ENCODE measurements at regions not wholly inside any gene's neighbourhood (a gene's known extent, or its start where the extent isn't known, plus 50 kb on each side); places are given as distances from the start of the nearest gene placed in this dataset.
A peak's percentile ranks its signal among the peaks of the same experiment; 100 is the strongest.

- intact Hi-C loops (cut with DNase I), result no loop called here
- Histone ChIP-seq H3K27ac (no peak overlapping the region), H3K4me3 (no peak overlapping the region), H3K36me3 (no peaks in the 10 kb centered on the region), H3K4me1 (no peaks in the 10 kb centered on the region), H3K9me3 (no peaks in the 10 kb centered on the region), H3K27me3 (no peaks in the 10 kb centered on the region)
- no peak for DNase-seq (ENCODE audit: extremely low spot score in 2 of 2)
- no peak for TF ChIP-seq POLR2AphosphoS5 (IDR thresholded peaks at IDR 0.05; ENCODE audit: insufficient read depth in 1 of 2, low read depth in 1 of 2)
Observed at GRCh38 chr2:213202011-213202410, 50.6 kb upstream of the IKZF2 start.

- H3K4me1 ChIP-seq, result no peaks in the 10 kb centered on the region
- TF ChIP-seq POLR2AphosphoS5 (IDR thresholded peaks at IDR 0.05; ENCODE audit: insufficient read depth in 1 of 2, low read depth in 1 of 2), result no peak
- no peaks in the 10 kb centered on the region for H3K27me3 ChIP-seq
- DNase-seq (ENCODE audit: extremely low spot score in 2 of 2), result no peak
- H3K27ac ChIP-seq, result no peak overlapping the region
- no peak overlapping the region for H3K4me3 ChIP-seq
- H3K36me3 ChIP-seq, result no peaks in the 10 kb centered on the region
- H3K9me3 ChIP-seq, result no peaks in the 10 kb centered on the region
- intact Hi-C loops (cut with DNase I), result no loop called here
Observed at GRCh38 chr2:213205944-213206343, 54.5 kb upstream of the IKZF2 start.

- Histone ChIP-seq H3K36me3 (no peaks in the 10 kb centered on the region), H3K27ac (no peak overlapping the region), H3K4me1 (peaks cover 18% of the 10 kb centered on the region), H3K27me3 (no peaks in the 10 kb centered on the region), H3K9me3 (no peaks in the 10 kb centered on the region), H3K4me3 (no peak overlapping the region)
- DNase-seq (ENCODE audit: extremely low spot score in 2 of 2), result no peak
- TF ChIP-seq CTCF (IDR thresholded peaks at IDR 0.05), result no peak
- no peak for TF ChIP-seq POLR2A (IDR thresholded peaks at IDR 0.05)
- TF ChIP-seq POLR2AphosphoS5 (IDR thresholded peaks at IDR 0.05; ENCODE audit: insufficient read depth in 1 of 2, low read depth in 1 of 2), result no peak
- intact Hi-C loops (cut with DNase I), result no loop called here
Observed at GRCh38 chr2:213213186-213213585, 61.8 kb upstream of the IKZF2 start.

- no peaks in the 10 kb centered on the region for H3K27me3 ChIP-seq
- intact Hi-C loops (cut with DNase I), result no loop called here
- no peaks in the 10 kb centered on the region for H3K9me3 ChIP-seq
- no peak overlapping the region for H3K27ac ChIP-seq
- H3K4me3 ChIP-seq, result no peak overlapping the region
- no peak for TF ChIP-seq POLR2A (IDR thresholded peaks at IDR 0.05)
- TF ChIP-seq CTCF (IDR thresholded peaks at IDR 0.05), result no peak
- no peak for TF ChIP-seq POLR2AphosphoS5 (IDR thresholded peaks at IDR 0.05; ENCODE audit: insufficient read depth in 1 of 2, low read depth in 1 of 2)
- no peaks in the 10 kb centered on the region for H3K36me3 ChIP-seq
- H3K4me1 ChIP-seq, result peaks cover 18% of the 10 kb centered on the region
- no peak for DNase-seq (ENCODE audit: extremely low spot score in 2 of 2)
Observed at GRCh38 chr2:213214209-213214608, 62.8 kb upstream of the IKZF2 start.

GRCh38 chr2:213216461-213216860, 65.0 kb upstream of the IKZF2 start:
- peaks cover 18% of the 10 kb centered on the region for H3K4me1 ChIP-seq
- DNase-seq (ENCODE audit: extremely low spot score in 2 of 2), result no peak
- H3K27ac ChIP-seq, result peak overlapping the region; percentile 47
- TF ChIP-seq CTCF (IDR thresholded peaks at IDR 0.05) (no peak), POLR2AphosphoS5 (IDR thresholded peaks at IDR 0.05; ENCODE audit: insufficient read depth in 1 of 2, low read depth in 1 of 2) (peak in 1 of 2 donors; percentile 97), POLR2A (IDR thresholded peaks at IDR 0.05) (no peak)
- intact Hi-C loops (cut with DNase I), result no loop called here
- no peak overlapping the region for H3K4me3 ChIP-seq
- H3K9me3 ChIP-seq, result no peaks in the 10 kb centered on the region
- no peaks in the 10 kb centered on the region for H3K27me3 ChIP-seq
- no peaks in the 10 kb centered on the region for H3K36me3 ChIP-seq

GRCh38 chr2:213219816-213220215, 64.4 kb upstream of the SPAG16 start:
- no peak for DNase-seq (ENCODE audit: extremely low spot score in 2 of 2)
- no peaks in the 10 kb centered on the region for H3K36me3 ChIP-seq
- no peaks in the 10 kb centered on the region for H3K27me3 ChIP-seq
- no peak for TF ChIP-seq CTCF (IDR thresholded peaks at IDR 0.05)
- no peaks in the 10 kb centered on the region for H3K9me3 ChIP-seq
- H3K4me1 ChIP-seq, result peaks cover 18% of the 10 kb centered on the region
- intact Hi-C loops (cut with DNase I), result no loop called here
- no peak overlapping the region for H3K27ac ChIP-seq
- no peak overlapping the region for H3K4me3 ChIP-seq

All from vagina (tissue), 2 donors.